GM19468 (cell line): ENCODE measurements at regions not wholly inside any gene's neighbourhood (a gene's known extent, or its start where the extent isn't known, plus 50 kb on each side); places are given as distances from the start of the nearest gene placed in this dataset.

Source experiments
- ATAC-seq: cut with Tn5 transposase; IDR thresholded peaks from one replicate; pipeline ENCODE4 v1.9.1; 2021; ENCODE audit warnings: mild to moderate bottlenecking, moderate library complexity, moderate number of reproducible peaks; ENCODE audit not compliant: unreplicated experiment; ENCODE audit errors: extremely low read depth

DNA sequence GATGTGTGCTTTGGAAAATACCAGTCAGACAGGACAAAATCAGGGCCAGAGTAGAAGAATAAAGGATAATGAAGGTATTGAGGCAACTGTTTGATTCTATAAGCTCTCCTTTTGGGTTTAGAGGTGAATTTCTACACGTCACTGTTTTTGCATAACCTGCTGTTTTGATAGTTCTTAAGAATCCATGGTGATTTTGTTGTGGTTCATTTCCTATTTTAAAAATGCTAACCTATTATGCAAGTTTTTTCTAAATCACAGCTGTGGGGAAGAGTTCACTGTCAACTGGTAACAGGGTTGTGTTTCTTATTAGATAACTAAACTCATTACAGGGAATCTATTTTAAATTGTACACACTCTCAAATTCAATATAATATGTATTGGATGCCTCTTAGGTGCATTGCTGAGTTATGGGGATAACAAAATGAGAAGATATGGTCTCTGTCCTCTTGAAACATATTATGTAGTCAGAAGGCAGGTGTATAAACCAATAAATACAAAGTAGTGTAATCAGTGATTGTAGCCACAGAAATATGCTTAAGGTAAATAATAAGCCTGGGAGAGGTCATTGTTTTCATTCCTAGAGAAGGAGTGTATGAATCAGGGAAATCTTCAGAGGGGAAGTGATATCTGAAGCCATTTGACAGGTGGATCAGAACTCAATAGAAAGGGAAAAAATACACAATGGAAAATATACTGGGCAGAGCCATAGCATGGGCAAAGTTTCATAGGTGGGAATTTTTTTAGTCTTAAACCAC lies 192.5 kb downstream of the FAT3 start:
- no peak for ATAC-seq

DNA sequence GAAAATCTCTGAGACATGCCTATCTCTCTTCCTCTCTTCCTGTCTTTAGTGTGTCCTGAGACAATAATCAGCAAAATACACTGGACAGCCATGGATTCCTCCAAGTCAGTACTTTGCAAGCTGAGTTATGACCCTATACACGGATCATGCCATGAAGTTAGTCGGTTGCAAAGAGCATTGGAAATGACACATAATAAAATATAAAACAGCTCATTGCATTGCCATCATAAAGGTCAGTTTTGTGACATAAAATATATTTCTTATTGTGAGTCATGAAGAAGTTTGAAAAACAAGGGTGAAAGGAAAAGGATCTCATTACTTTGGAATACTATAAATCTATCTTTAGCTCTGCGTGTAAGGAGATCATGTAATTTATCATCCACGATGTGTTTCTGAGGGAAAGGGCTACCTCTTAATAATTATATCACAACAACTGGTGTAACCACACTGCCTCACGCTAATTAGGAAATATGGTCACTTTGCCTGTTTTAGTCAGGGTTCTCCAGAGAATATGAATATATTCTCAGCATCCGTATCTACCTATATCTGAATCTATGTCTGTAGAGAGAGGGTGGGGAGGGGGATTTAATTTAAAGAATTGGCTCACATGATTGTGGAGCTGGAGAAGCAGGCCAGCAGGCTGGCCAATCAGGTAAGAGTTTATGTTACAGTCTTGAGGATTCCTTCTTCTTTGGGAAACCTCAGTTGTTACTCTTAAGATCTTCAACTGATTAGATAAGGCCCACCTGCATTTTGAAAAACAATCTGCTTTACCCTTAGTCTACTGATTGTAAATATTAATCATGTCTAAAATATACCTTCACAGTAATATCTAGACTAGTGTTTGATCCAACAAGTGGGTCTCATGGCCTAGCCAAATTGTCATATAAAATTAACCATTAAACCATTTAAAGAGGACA lies 198.8 kb downstream of the FAT3 start:
- ATAC-seq, result no peak

DNA sequence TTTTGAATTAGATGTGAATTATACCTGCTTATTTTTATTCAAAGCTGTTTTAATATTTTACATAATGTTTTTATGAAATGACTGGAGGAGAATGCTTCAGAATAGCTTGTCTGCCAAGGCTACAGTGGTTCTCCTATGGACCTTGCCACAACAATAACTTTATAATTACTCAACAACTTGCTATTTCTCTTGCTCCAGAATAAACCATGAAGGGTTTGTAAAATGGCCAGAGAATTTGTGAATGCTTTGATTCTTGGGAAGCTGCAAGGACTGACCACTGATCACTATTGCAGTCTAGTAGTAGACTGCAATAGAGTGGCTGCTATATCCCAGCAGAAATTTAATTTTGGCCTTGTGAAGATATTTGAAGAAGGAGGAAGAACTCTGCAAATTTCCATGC lies 199.7 kb downstream of the FAT3 start:
- no peak for ATAC-seq

DNA sequence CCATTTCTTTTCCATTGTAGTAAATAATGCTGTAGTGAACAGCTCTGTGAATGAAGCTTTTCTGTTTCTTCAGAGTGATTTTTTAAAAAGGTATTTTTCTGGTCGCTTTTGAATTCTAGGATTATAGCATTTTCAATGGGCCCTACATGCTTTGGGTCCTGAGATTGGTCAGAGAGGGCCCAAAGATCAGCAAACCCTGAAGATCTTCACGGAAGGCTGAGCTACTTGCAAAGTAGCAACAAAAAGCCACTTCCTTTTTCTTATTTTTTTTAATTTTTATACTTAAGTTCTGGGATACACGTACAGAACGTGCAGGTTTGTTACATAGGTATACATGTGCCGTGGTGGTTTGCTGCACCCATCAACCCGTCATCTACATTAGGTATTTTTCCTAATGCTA lies 200.5 kb downstream of the FAT3 start:
- ATAC-seq, result no peak

DNA sequence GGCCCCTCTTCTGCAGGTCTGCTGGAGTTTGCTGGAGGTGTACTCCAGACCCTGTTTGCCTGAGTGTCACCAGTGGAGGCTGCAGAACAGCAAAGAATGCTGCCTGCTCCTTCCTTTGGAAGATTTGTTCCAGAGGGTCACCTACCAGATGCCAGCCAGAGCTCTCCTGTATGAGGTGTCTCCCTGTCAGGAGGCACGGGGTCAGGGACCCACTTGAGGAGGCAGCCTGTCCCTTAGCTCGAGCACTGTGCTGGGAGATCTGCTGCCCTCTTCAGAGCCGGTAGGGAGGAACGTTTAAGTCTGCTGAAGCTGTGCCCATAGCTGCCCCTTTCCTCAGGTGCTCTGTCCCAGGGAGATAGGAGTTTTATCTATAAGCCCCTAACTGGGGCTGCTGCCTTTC lies 207.9 kb downstream of the FAT3 start:
- ATAC-seq, result no peak

DNA sequence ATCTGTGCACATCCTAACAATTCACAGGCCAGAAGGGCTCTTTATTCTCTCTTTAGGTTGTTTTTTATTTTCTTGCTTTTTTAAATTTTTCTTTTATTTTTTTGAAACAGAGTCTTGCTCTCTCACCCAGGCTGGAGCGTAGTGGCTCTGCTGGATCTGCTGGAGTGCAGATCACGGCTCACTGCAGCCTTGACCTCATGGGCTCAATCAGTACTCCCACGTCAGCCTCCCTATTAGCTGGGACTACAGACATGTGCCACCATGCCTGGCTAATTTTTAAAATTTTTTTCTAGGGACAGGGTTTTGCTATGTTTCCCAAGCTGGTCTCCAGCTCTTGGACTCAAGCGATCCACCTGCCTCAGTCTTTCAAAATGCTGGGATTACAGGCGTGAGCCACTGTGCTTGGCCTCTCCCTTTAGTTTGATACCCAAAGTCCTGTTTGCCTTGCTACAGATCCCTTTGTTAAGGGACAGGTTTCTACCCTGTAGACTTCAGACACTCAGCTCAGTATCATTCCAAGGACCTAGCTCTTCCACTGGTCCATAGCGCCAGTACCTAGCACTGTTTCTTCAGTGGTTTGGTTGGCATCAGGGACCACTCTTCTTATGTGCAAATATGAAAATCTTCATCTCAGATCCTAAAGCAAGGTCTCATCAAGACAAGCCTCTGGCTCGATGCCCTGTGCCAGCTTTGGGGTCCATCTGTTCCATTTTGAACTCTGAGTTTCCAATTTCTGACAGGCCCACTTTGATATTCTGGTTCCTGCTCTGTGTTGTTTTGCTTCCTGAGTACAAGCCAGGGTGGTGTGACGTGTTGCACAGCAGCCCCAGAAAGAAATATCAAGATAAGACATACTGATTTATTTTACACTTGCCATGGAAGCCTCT lies 211.7 kb downstream of the FAT3 start:
- ATAC-seq, result no peak

DNA sequence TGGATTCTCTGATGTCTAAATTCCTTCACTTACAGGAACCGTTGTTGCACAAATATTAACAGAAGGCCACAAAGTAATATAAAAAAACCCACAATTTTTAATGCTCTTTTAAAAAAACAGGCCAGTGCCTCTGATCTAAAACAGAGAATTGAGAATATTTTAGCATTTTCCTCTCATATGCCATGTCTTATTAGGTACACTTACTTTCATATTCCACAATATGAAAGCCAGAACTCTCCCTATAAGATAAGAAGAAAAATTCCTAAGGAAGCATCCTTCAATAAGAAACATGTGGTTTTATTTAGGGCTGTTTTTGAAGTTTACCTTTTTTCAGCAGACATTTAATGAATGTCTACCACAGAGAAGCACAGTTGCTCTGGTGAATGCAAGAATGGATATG lies 214.5 kb downstream of the FAT3 start:
- no peak for ATAC-seq

DNA sequence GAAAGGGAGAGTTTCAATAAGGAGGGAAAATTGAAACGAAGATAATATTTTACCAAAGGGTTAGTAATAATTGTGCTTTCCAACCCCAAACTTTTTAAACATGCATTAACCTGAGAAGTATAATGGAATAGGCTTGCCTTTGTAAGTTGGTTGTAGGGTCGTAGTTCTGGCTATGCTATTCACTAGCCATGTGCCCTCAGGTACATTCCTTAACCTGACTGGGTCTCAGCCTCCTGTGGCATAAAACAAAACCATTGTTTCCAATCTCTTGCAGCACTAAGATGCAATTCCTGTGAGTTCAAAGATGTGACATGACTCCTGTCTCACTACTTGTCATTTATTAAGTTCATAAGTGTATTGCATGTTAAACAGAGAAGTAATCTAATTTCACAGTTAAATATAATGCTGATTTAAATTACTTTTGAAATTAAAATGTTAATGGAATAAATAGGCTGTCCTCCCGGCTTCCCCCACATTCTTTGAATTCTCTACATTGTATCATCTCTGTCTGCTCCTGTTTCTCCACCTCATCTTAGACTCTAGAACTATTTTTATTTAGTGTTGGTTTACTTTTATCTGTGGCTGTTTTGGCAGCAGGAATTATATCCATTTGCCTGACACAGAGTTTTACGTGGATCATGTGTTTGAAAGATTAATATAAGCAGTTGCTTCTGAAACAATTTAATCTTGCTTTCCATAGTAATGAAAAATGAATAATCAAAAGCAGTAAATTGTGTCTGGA lies 216.3 kb downstream of the FAT3 start:
- no peak for ATAC-seq

DNA sequence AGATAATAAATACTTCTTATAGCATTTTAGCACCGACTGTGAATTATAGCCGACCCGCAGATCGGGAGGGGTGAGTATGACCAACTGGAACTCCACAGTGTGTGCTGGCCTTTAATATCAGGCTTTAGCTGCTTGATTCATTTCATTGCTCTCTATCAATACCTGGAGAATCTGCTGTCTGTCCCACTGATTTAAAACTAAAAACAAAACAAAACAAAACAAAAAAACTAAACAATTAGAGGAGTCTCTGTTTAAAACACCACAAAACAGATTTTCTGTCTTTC lies 216.8 kb downstream of the FAT3 start:
- no peak for ATAC-seq

DNA sequence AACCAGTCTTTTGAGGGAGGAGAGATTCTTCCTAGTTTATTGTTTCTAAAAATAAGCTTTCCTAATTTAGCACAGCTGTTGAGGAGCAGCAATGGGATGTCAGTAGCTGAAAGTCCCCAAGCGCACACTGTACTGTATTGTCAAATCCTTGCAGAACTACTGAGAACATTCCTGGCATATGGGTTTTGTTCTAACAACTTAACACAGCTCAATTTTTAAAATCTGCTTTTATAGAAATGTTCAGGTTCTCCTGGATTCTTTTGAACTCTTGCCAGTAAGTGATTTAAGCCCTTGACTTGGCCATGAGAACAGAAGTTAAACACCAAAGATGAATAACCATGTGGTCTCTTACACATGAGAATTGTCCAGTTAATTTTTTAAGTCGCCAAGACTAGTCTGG lies 218.6 kb downstream of the FAT3 start:
- ATAC-seq, result no peak

DNA sequence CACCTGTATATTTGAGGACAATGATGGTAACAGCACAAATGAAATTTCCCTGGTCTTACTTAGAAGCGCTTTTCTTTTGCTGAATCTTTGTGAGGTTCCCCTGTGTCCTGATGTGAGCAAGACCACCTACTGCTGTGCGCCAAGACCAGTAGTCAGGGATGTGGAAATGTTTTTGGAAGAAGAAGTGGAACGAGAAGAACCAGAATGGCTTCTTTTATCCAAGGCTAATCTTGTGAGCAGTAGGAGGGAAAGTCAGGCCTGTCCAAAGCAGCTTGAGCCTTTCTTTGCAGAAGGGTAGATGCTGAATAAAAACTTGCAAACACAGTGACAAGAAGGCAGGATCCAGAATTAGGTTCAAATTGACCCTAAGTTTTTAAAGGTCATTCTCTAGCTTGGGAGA lies 223.0 kb downstream of the FAT3 start:
- no peak for ATAC-seq

DNA sequence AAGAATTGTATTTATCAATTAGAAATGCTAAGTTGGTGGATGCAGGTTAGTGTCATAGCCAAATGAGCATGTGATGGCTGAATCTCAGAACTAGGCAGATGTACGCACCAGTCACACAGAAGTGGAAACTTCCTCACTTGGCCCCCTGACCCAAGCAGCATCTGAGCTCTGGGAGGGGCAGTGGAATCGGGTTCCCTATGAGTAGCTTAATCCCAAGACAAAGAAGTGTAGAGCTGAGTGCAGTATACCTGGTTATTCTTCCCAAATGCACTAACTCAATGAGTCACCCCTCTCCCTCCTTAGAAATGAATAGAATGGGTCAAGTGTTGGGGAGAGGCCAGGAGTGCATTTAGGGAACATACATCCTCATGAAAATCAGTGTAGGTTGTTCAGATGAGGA lies 224.6 kb downstream of the FAT3 start:
- no peak for ATAC-seq

DNA sequence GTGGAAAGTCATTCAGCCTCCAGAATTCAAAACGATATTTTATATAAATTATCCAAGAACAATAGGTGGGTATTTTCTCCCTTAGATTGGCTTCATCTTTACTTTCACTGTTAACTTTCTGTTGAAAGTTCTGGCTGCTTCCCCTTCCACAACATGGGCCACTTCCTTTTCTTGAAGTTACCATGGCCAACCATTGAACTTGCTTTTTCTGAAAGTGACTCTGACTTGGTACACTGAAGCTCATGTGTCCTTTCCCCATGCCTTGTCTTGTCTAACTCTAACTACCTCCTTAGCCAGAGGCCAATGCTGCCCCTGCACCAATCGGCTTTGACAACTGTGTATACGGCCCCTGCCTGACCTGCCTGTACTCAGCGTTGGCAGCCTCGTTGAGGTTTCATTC lies 225.2 kb downstream of the FAT3 start:
- no peak for ATAC-seq

DNA sequence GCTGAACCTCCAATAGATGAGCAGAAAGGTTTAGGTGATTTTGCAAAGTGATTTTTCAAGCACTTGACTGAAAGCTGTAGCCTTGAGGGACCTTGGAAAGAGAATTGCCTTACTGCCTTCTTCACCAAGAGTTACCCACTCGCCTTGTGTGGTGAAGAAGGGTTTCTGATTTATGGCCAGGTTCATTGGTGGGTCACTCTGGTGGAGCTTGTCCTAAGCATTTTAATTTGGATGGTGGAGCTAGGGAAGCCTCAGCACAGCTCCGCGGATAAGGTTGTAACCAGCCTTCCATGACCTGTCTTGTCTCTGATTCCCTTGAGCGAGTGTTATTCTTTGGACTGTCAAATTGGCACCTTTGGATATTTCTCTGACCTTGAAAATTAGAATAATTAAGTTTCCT lies 226.4 kb downstream of the FAT3 start:
- no peak for ATAC-seq

DNA sequence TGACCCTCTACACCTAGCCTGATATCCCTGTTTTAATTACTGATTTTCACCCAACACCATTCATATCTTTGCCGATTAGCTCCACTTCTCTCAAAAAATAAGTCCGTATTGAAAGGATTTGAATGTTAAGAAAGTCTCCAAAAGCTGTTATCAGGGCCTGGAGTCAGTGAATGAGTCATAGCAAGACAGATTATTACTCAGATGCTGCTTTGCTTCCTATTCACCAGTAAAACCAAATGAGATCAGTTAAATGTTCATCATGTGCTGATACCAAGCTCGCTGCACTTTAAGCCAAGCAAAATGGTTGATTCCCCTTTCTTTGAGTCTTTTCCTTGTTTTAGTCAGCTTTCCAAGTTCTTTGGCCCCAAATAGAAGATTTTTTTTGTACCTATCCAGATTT lies 228.4 kb downstream of the FAT3 start:
- ATAC-seq, result no peak

DNA sequence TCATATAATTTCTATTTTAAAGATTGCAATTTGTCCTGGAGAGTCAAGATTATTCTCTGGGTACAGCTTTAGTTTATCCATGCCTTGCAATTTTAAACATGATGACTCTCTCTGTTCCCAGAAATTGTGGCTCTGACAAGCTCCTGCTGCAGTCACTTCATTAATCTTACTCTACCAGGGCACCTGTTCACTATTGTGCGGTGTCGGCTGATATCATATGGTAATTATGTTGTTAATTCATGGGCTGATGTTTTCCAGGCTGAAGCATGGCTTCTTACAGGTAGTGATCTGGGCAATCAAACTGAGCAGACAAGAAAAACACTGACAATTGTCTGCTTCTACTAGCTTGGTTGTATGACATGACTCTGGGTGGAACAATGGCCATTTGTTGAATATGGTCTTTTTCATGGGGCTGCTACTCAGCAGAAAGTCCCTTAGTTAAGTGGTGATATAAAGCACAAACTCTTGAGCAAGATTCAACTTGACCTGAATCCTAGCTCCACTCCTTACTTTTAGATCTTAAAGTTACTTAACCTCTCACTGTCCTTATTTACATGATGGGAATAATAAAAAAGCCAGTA lies 230.7 kb downstream of the FAT3 start:
- no peak for ATAC-seq

DNA sequence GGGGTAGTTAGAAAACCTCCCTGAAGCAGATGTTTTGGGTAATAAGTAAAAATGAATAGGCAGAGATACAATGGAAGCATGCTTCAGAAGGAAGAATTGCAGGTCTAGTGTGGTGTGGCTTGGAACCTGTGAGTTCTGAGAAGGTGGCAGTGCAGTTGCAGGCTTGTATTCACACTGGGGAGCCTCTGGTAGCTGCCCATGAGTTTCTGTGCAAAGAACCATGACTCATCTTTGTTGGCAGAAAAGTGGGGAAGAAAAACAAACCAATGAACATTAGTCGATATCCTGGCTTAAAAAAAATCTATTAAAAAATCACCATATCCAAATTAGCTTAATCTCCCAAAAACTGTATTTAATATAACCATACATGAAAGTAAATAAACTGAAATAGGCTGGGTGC lies 232.6 kb downstream of the FAT3 start:
- ATAC-seq, result no peak

DNA sequence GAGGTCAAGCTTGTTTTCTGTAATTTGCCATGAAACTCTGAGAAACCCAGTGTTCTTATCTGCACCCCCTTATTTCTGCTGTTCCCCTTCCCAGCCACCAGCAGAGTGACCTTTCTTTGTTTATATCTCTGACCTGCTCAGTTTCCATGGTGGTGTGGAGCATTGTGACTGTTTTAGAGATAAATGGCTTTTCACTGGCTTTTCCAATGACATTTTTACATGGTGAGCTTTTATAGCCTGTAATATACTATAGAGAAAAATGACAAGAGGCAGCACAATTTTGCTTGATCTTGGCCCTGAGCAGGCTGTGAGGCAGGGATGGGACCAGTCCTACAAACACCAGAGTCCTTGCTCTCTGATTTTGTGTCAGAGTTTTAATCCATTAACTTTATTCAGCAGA lies 233.9 kb downstream of the FAT3 start:
- no peak for ATAC-seq

DNA sequence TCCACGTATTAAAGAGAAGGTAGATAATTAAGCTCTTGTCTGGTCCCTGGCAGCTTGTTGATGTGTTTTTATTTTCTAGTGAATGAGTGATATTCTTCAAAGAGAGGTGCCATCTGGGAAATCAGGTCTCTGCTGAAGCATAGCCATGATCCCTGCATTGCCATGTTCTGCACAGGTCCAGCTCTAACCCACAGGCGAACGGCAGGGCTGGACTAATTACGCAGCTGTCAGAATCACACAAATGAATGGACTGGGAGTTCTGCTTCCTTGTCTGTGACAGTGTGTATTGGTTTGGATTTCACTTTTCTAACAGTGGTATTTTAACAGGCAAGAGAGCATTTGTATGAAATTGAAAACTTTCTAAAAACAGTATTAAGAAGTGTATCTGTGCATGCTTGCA lies 235.6 kb downstream of the FAT3 start:
- no peak for ATAC-seq

DNA sequence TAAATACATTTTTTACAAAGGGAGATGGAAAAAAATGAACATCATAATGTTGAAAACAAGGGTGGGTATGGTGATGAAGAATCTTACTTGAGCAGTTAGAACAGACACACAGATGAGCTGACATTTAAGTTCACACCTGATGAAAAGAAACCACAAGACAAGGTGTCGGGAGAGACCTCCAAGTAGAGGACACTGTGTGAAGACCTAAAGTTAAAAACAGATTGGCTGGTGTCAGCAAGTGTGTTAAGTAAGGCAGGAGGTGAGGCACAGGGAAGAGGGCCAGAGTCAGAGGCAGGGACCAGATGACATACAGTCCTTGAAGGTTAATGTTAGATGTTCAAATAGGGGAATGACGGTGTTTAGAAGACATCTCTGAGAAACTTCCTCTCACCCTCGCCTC lies 236.8 kb downstream of the FAT3 start:
- ATAC-seq, result no peak
